Effector CD4-positive, alpha-beta T cell (primary cell): ENCODE measurements at regions not wholly inside any gene's neighbourhood (a gene's known extent, or its start where the extent isn't known, plus 50 kb on each side); places are given as distances from the start of the nearest gene placed in this dataset.

Source experiments
- DNase-seq: peaks from one replicate; pipeline ENCODE4 v3.0.0-alpha.2; 2020

GRCh38 chrX:16222151-16222550 lies 54.9 kb downstream of the MAGEB17 start:
- no peak for DNase-seq

GRCh38 chrX:16223385-16223784 lies 56.1 kb downstream of the MAGEB17 start:
- DNase-seq: no peak

GRCh38 chrX:16239211-16239610 lies 71.9 kb downstream of the MAGEB17 start:
- DNase-seq: no peak

- DNase-seq: no peak
Observed at GRCh38 chrX:16240231-16240905, 73.1 kb downstream of the MAGEB17 start.

GRCh38 chrX:16240968-16241367 lies 73.7 kb downstream of the MAGEB17 start:
- DNase-seq: no peak

- no peak for DNase-seq
Observed at GRCh38 chrX:16250296-16250695, 83.0 kb downstream of the MAGEB17 start.

GRCh38 chrX:16251782-16252181 lies 84.5 kb downstream of the MAGEB17 start:
- no peak for DNase-seq

GRCh38 chrX:16258882-16259281 lies 91.6 kb downstream of the MAGEB17 start:
- DNase-seq: no peak

GRCh38 chrX:16267431-16267830 lies 100.2 kb downstream of the MAGEB17 start:
- DNase-seq: no peak

- DNase-seq: no peak
Observed at GRCh38 chrX:16268206-16268605, 100.9 kb downstream of the MAGEB17 start.

- no peak for DNase-seq
Observed at GRCh38 chrX:16278927-16279326, 111.6 kb downstream of the MAGEB17 start.

- no peak for DNase-seq
Observed at GRCh38 chrX:16282209-16282608, 114.9 kb downstream of the MAGEB17 start.

- DNase-seq: no peak
Observed at GRCh38 chrX:16284842-16285241, 117.6 kb downstream of the MAGEB17 start.

- DNase-seq: no peak
Observed at GRCh38 chrX:16290997-16291396, 123.7 kb downstream of the MAGEB17 start.

GRCh38 chrX:16300831-16301230 lies 133.6 kb downstream of the MAGEB17 start:
- no peak for DNase-seq

- DNase-seq: no peak
Observed at GRCh38 chrX:16304751-16305150, 137.5 kb downstream of the MAGEB17 start.

- DNase-seq: no peak
Observed at GRCh38 chrX:16305187-16305586, 137.9 kb downstream of the MAGEB17 start.

GRCh38 chrX:16307950-16308349 lies 140.7 kb downstream of the MAGEB17 start:
- DNase-seq: no peak

GRCh38 chrX:16308773-16309172 lies 141.5 kb downstream of the MAGEB17 start:
- no peak for DNase-seq

GRCh38 chrX:16310326-16310725 lies 143.0 kb downstream of the MAGEB17 start:
- no peak for DNase-seq

- DNase-seq: no peak
Observed at GRCh38 chrX:16311671-16312070, 144.4 kb downstream of the MAGEB17 start.

GRCh38 chrX:16312761-16313623 lies 145.7 kb downstream of the MAGEB17 start:
- DNase-seq: no peak

- DNase-seq: no peak
Observed at GRCh38 chrX:16316331-16316730, 149.1 kb downstream of the MAGEB17 start.

GRCh38 chrX:16319929-16320328 lies 152.6 kb downstream of the MAGEB17 start:
- DNase-seq: no peak
